HG03342 (cell line): ENCODE measurements at regions not wholly inside any gene's neighbourhood (a gene's known extent, or its start where the extent isn't known, plus 50 kb on each side); places are given as distances from the start of the nearest gene placed in this dataset.

Experiments
- ATAC-seq: cut with Tn5 transposase; IDR thresholded peaks from one replicate; pipeline ENCODE4 v1.9.1; 2021; ENCODE audit warnings: mild to moderate bottlenecking, moderate library complexity; ENCODE audit not compliant: unreplicated experiment

DNA sequence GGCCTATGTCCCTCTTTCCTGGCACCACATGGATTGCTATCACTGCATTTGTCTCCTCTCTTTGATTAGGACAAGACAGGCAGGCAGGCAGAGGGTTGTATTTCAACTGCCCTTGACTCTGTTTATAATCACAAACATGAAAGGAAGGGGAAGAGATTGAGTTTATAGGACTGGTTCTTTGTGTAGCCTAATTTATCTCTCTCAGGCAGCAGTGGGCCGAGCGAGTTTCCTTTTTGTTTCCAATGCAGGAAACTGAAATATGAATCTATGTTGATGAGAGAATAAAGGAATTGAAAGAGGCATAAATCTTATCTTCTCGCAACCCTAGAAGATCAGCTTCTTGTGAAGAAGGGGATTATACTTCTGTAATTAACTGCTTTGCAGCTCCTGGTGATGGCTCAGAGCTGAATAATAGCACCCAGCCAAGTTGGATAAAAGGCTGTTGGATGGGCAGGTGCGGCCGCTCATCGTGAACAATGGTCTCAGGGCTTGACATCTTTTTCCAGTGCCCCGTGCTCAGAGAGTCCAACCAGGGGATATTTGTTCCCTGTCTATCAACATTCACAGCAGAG lies 80.6 kb upstream of the SYT13 start:
- ATAC-seq = no peak

DNA sequence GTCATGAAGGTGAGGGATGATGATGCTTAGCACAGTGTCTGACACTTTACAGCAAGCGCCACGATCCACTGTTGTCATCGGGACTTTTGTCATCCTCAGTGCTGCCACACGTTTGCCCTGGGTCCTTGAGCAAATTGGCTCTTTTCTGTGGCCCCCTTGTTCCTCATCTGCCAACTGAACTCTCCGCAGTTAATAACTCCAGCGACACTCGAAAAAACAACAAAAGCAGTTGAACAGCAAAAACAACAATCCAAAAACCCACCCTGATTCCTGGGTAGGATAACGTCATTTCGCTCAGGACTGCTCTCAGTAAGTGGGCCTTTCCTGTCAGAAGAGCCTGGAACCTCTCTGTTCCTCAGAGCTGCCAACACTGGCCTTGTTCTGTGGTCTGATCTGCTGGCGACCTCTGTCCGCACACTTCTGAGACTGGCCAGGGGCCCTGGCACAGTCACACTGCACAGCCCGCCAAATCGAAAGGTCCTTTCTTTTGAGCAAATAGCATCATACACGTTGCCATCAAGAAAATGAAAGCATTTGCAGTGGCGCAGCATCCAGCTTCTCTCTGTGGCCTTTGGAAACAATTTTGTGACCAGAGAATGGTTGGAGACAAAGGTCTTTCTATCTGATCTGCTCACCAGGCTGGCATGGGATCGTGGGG lies 79.9 kb upstream of the SYT13 start:
- no peak for ATAC-seq

DNA sequence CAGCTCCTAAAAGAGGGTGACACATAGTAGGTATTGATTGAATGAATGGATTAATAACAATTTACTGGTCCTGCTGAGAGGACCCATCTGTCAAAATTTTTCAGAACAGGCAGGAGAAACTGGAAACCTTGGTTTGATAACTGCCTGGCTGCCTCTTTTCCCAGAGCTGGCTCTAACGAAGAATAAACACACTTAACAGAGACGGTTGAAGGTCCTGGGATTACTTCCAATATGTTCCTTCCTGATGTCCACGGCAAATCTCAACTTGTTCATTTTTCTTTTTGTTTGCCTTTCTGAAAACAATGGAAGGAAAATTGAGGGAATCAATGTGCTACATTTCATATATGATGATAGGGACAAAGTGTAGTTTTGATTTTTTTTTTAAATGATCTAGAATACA lies 76.5 kb upstream of the SYT13 start:
- no peak for ATAC-seq

DNA sequence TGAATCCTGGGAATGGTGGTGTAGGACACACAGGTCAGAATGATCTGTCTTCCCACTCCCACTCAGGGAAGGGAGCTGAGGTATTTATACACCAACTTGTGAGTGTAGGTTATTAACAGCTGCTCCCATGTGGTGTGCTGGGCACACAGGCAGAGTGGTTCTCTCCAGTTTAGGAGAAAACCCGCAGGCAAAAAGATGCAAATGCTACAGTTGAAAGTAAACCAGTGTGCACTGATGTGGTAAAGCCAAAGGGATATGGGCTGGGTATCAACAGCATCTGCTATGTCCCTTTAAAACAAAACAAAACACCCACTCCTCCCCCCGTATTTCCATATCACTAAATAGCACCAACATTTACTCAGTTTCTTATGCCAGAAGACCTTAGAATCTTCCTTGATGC lies 75.4 kb upstream of the SYT13 start:
- no peak for ATAC-seq

DNA sequence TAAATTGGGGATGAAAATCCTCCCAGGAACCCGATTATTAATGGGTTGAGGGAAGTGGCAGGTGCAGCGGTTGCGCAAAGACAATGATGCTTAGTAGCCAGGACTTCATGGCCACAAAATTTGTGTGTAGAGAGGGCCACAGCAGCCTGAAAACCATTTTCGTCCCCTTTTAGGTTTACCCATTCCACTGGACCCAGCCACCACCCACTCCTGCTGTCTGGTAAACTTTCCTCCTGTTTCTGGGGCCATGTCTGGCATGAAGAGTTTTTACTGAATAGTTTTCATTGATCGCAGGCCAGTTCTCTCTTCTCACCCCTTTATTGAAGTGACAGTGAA lies 69.5 kb upstream of the SYT13 start:
- ATAC-seq = no peak

DNA sequence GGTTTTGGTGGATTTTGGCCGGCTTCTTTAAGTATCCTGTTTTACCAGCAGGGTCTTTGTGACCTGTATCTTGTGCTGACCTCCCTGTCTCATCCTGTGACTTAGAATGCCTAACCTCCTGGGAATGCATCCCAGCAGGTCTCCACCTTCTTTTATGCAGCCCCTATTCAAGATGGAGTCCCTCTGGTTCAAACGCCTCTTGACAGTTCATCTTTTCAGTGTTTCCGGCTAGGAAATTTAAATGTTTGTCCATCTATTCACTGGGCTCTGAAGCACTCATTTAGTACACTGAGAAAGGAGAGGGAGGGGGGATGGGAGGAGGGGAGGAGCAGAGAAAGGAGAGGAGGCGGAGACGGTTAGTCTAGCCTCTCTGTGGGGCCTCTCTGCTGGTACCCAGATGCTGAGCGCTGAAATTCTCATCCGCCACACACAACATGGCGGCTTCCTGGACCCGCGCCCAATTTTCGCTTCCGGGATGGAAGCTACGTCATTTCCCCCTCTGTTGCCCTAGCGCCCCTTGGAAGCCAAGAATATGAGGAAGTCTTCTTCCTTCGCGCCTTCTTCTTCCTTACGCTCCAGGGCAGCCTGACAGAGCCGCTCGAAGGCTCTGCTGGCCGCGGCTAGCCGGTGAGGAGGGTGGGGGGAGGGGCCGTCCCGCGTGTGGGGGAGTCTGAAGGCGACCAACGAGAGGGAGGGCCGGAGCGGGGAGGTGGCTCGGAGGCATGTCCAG lies 69.0 kb upstream of the SYT13 start:
- ATAC-seq = peak; percentile 97

DNA sequence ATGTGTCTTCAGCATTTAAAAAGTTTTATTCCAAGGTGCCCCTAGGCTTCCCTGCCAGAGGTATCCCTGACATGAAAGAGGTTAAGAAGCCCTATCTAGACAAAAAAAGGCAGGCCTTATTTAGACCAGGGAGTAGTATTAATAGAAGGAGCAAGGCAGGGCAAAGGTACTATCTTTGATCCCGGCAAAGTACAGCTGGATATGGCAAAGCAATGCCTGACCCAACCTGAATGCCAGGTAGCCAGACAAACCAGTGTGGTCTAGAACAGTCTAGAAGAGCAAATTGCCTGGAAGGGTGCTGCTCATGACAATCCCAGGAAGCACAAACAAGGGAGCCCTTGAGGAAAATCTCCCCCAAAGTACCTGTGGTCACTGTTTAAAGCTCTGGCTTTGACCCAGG lies 62.6 kb upstream of the SYT13 start:
- ATAC-seq = no peak

DNA sequence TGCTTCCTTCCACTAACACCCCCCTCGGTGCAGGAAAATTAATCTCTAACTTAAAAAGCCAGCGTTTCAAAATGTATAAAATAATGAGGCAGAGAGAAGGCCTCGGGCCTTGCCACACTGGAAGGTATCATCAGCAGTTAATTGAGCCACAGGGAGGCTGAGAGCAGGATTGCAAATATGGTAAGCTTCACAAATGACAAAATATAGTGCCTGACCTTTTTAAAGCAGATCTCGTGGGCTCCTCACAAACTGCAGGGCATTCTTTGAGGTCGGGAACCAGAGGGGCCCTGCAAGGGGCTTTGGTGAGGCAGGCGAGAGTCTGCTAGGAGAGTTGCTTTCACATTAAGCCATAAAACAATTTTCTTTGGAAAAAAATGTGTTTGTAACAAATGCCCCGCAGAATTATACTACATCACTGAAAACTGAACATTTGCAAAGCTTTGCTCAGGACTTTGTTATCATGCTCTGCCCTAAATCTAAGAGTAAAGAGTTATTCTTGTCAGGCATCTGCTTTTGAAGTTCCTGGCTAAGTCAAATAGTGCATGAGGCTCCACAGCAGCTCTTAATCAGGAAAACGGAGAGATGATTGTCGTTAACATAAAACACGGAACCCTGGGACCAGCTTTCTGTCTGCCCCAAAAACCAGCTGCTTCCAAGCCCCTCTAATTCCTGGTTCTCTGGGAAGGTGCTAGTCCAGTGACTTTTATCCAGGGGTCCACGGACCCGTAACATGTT lies 61.4 kb upstream of the SYT13 start:
- no peak for ATAC-seq

DNA sequence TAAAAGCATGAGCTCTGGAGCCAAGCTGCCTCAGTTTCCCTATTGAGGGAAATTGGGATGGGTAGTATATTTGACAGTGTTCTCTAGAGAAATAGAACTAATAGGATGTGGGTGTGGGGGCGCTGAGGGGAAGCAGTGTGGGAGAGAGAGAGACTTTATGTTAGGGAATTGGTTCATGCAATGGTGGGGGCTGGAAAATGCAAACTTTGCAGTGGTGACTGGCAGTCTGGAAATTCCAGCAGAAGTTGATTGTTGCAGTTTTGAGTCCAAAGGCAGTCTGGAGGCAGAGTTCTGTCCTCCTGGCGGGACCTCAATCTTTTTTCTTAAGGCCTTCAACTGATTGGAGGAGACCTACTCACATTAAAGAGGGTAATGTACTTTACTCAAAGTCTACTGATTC lies 59.4 kb upstream of the SYT13 start:
- ATAC-seq = no peak

DNA sequence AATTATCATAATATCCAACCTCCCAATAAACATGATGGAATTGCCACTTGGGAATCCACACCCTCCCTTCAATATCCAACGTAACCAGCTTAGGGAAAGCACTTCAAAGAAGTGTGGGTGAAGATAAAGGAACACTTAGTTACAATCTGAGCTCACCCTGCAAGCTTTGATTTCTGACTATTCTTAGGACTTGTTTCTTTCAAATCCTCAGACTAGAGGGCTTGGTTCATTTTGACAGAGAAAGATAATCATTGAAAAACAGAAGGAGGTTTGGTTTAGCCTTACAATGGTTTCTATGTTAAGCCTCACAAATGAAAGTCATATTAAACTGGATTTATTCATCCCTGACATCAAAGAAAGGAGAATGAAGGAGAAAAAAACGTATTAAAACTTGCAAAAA lies 57.9 kb upstream of the SYT13 start:
- no peak for ATAC-seq

DNA sequence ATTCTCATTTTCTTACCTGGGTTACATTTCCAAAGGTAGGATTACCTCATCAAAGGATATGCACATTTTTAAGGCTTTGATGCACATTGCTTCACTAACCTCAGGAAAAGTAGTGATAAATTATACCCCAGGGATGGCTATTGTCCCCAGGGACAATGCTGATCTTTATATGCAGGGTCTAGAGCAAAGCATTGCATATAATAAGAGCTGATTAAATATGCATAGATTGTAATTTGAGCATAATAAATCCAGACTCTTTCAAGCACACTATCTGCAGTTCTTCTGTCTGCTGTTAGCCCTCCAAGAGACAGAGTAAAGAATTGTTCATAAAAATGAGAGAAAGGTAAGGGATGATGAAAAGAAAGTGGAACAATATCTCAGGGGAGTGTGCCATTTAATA lies 57.3 kb upstream of the SYT13 start:
- no peak for ATAC-seq

DNA sequence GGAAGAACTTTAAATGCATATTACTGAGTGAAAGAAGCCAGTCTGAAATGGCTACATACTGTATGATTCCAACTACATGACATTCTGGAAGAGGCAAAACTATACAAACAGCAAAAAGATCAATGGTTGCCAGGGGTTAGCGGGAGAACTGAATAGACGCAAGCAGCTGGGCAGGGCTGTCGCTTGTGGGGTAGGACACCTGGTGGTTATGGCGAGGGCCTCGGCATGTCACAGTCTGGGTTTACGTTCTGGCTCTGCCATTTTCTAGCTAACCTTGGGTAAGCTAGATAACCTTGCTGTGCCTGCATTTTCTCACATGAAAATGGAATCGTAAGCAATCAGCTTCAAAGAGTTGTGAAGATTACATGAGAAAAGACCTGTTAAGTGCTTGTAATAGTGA lies 55.2 kb upstream of the SYT13 start:
- no peak for ATAC-seq

DNA sequence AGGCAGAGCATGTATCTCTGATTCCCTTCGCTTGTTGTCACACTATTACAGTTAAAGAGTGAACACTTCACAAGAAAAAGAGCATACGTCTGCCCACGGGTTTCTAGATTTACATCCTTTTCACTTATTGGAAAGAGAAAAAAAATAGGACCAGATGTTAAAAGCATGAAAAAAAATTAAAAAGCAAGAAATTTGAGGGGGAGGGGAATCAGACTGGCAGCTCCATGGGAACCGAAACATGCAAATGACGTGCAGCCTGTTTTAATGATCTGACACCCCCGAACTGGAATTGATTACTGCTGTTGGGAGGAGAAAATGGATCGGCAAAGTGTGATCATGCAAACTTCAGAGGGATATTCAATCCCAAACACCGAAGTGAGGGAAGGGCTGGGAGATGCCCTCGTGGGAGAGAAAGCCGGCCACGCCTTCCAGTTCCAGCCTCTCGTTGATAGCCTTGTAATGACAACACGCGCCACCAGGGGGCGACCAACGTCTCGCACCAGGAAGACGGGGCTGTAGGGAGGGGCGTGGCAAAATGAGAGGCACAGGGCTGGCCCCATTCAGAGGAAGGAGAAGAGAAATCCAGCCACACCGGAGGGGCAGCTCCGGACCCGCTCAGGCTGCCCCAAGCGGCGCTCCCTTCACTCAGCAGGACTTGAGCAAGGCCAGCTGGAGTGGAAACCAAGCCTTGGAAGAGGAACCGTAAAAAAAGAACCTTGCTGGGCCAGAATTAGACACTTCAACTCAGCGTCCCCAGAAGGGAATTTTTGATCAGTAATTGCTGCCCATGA lies 53.8 kb upstream of the SYT13 start:
- ATAC-seq = peak; percentile 95

DNA sequence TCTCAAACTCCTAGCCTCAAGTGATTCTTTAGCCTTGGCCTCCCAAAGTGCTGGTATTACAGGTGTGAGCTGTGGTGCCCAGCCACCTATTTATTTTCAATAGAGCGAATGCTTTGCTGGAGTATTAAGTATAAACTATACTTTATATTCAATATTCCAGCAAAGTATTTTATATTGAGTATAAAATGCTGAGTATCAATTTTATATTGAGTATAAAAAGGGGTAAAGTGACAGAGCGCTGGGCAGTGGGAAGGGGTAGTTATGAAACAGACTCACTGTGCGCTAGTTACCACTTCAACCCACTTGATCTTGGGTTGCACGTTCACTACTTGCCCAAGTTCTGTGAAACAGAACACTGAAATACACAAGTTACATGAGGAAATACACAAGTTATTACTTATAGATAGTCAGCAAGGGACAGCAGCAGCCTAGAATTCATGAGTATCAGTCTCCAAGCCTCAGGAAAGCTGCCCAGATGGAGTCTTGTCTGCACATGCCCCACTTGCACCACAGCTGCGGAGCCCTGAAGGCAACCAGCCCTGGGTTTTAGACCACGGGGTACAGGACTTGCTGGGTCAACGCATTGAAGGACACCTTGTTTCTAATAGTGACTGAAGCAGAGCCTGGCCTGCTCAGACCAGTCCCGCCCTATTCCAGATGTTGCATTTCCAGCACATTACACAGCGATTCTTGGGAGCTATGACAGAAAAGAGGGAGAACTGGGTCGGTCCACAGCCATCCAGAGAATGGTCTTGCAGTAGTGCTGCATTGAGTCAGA lies 51.6 kb upstream of the SYT13 start:
- ATAC-seq = no peak

DNA sequence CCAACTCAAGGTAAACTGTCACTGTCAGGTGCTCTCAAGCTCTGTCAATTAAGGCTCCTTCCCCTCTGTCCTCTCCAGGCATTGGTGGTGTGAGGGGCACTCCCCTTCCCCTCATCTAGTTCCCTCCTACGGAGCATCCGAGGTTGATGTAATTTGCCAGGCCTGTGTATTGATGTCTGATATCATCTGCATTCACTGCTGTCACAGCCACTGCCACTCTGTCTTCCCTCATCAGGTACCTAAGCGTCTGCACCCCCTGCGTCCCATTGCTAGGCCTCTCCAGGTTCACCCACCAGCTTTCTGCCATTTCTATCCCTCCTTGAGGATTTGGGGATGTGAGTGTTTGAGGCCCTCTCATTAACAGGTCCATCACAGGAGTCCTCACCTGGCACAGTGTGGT lies 50.0 kb upstream of the SYT13 start:
- no peak for ATAC-seq
